Keratinocyte (primary cell): ENCODE measurements at regions not wholly inside any gene's neighbourhood (a gene's known extent, or its start where the extent isn't known, plus 50 kb on each side); places are given as distances from the start of the nearest gene placed in this dataset.

Experiments
- DNase-seq: peaks from one replicate; pipeline ENCODE4 v3.0.0-alpha.2; 2011; ENCODE audit warnings: low read depth, missing footprints, low spot score
- FAIRE-seq: peaks from 2 replicates; lab custom pipeline; 2011; peaks lifted over from hg19 to GRCh38; lab: Jason Lieb, UNC
- H2AFZ ChIP-seq: 2 replicates; pipeline ENCODE4 v1.6.0; 2012; ENCODE audit warnings: low read length, control low read depth, inconsistent platforms; ENCODE audit not compliant: control insufficient read depth
- H3K27ac ChIP-seq: 2 replicates; pipeline ENCODE4 v1.5.1; 2011; ENCODE audit warnings: low read length; ENCODE audit not compliant: control insufficient read depth, insufficient read depth
- H3K27me3 ChIP-seq: 3 replicates; pipeline ENCODE4 v1.6.0; 2011; ENCODE audit warnings: low read length; ENCODE audit not compliant: control insufficient read depth, insufficient read depth; ENCODE audit errors: extremely low read depth
- H3K36me3 ChIP-seq, 2 experiments: 2 replicates in 1 of 2; 3 replicates in 1 of 2; pipeline ENCODE4 v1.5.1; 2011; ENCODE audit warnings: low read length in 2 of 2, mild to moderate bottlenecking in 1 of 2; ENCODE audit not compliant: control insufficient read depth in 2 of 2, insufficient read depth in 2 of 2; ENCODE audit errors: extremely low read depth in 1 of 2
- H3K4me1 ChIP-seq: 3 replicates; pipeline ENCODE4 v1.5.1; 2011; ENCODE audit warnings: low read length; ENCODE audit not compliant: control insufficient read depth, insufficient read depth; ENCODE audit errors: extremely low read depth
- H3K4me2 ChIP-seq: 3 replicates; pipeline ENCODE4 v1.6.0; 2011; ENCODE audit warnings: low read depth, low read length; ENCODE audit not compliant: control insufficient read depth, insufficient read depth; ENCODE audit errors: extremely low read depth
- H3K4me3 ChIP-seq, 3 experiments: fragments of 200-600 bp in 1 of 3; sonication (generic) in 1 of 3; 2 replicates in 2 of 3; 3 replicates in 1 of 3; pipeline ENCODE4 v1.5.1; 2011 to 2016; ENCODE audit warnings: low read length in 3 of 3, mild to moderate bottlenecking in 3 of 3, control low read depth in 2 of 3, inconsistent platforms in 1 of 3, low read depth in 1 of 3, mixed read lengths in 1 of 3, mixed run types in 1 of 3, moderate library complexity in 1 of 3; ENCODE audit not compliant: control insufficient read depth in 2 of 3, insufficient read depth in 2 of 3; ENCODE audit errors: extremely low read depth in 1 of 3
- H3K79me2 ChIP-seq: 2 replicates; pipeline ENCODE4 v1.6.0; 2012; ENCODE audit warnings: low read length; ENCODE audit not compliant: control insufficient read depth, insufficient read depth
- H3K9ac ChIP-seq: 3 replicates; pipeline ENCODE4 v1.6.0; 2011; ENCODE audit warnings: low read length; ENCODE audit not compliant: control insufficient read depth, insufficient read depth; ENCODE audit errors: extremely low read depth
- H3K9me1 ChIP-seq: 3 replicates; pipeline ENCODE4 v1.6.0; 2011; ENCODE audit warnings: low read length; ENCODE audit not compliant: control insufficient read depth, insufficient read depth; ENCODE audit errors: extremely low read depth
- H3K9me3 ChIP-seq: 2 replicates; pipeline ENCODE4 v1.5.1; 2012; ENCODE audit warnings: low read depth, low read length; ENCODE audit not compliant: control insufficient read depth
- H4K20me1 ChIP-seq: 3 replicates; pipeline ENCODE4 v1.6.0; 2011; ENCODE audit warnings: low read length; ENCODE audit not compliant: control insufficient read depth, insufficient read depth; ENCODE audit errors: extremely low read depth
- CTCF ChIP-seq, 3 experiments: IDR thresholded peaks in 1 of 3; conservative IDR thresholded peaks in 1 of 3; optimal IDR thresholded peaks in 1 of 3; 2 replicates in 2 of 3; 3 replicates in 1 of 3; pipeline versions ENCODE3 to v1.5.1; 2011; ENCODE audit warnings: low read length in 3 of 3, mild to moderate bottlenecking in 3 of 3, moderate library complexity in 2 of 3, control low read depth in 1 of 3, inconsistent platforms in 1 of 3; ENCODE audit not compliant: insufficient read depth in 2 of 3; ENCODE audit errors: extremely low read depth in 1 of 3
- EZH2 ChIP-seq: IDR thresholded peaks from one replicate; pipeline ENCODE4 v1.6.1; 2012; ENCODE audit warnings: inconsistent platforms, mild to moderate bottlenecking, low read length, moderate library complexity
- dilution Hi-C: fragments of 300-500 bp; cut with MboI; formaldehyde crosslinking; loops from one replicate; pipeline ENCODE4 v1.7.0; 2020; ENCODE audit warnings: low sequenced_read_pairs; ENCODE audit not compliant: extremely low pct_ligation_motif_present

DNA sequence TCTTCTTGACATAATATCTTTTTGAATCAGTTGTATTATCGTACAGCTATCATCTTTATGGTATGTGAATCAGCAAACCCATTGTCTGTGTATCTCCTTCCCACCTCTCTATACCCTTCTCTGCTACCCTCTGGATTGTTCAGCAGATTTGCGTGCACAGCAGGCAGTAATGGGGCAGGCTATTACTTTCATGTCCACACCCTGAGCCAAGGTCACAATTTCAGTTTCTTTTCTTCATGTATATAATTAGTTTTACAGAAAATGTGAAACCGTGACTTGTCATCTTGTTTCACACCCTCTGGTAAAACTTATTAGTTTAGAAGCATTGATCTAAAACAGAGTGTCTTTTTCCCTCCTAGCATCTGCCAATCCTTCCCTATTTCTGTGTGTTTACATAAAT is 770.4 kb upstream of the SEMA6D start:
- Histone ChIP-seq H3K27me3 (no peaks in the 10 kb centered on the region), H3K9ac (no peak overlapping the region), H3K9me1 (no peaks in the 10 kb centered on the region), H2AFZ (no peak overlapping the region), H3K36me3 (no peaks in the 10 kb centered on the region), H3K9me3 (no peaks in the 10 kb centered on the region), H3K27ac (no peak overlapping the region), H3K4me3 (no peak overlapping the region), H3K4me2 (no peak overlapping the region), H4K20me1 (no peaks in the 10 kb centered on the region), H3K79me2 (no peaks in the 10 kb centered on the region), H3K4me1 (no peaks in the 10 kb centered on the region)
- DNase-seq (no peak), FAIRE-seq (no peak)
- dilution Hi-C loops: no loop called here
- TF ChIP-seq EZH2: no peak

DNA sequence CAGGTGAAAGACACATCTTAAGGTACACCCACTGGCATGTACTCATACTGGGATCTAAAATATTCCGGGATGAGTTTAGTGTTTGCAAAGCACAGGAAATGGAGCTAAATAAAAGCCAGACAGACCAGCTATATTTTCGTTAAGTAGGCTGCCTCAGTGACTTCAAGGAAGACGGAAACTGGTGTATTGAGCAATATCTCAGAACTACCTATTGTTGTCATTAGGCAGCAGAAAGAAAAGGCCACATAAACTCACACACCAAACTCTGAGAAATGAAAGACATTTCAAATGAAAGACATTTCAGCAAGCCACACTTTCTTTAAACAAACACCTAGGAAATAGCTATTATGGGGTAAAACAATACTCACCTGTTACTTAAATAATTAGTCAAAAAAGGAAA is 761.7 kb upstream of the SEMA6D start:
- Histone ChIP-seq H3K9ac (no peak overlapping the region), H3K36me3 (no peaks in the 10 kb centered on the region), H3K4me1 (no peaks in the 10 kb centered on the region), H3K4me2 (no peak overlapping the region), H3K27me3 (no peaks in the 10 kb centered on the region), H3K4me3 (no peak overlapping the region), H3K79me2 (no peaks in the 10 kb centered on the region), H3K9me3 (no peaks in the 10 kb centered on the region), H3K9me1 (no peaks in the 10 kb centered on the region), H4K20me1 (no peaks in the 10 kb centered on the region), H3K27ac (no peak overlapping the region), H2AFZ (no peak overlapping the region)
- DNase-seq (no peak), FAIRE-seq (no peak)
- dilution Hi-C loops: no loop called here
- TF ChIP-seq CTCF (optimal IDR thresholded peaks at IDR 0.05 in 1 of 3, IDR thresholded peaks at IDR 0.05 in 1 of 3, conservative IDR thresholded peaks at IDR 0.05 in 1 of 3; ENCODE audit: extremely low read depth in 1 of 3, insufficient read depth in 2 of 3, low read length in 3 of 3) (no peak), EZH2 (no peak)

GRCh38 chr15:46956456-46956855 is 760.8 kb upstream of the SEMA6D start:
- no peak for TF ChIP-seq CTCF (optimal IDR thresholded peaks at IDR 0.05 in 1 of 3, IDR thresholded peaks at IDR 0.05 in 1 of 3, conservative IDR thresholded peaks at IDR 0.05 in 1 of 3; ENCODE audit: extremely low read depth in 1 of 3, insufficient read depth in 2 of 3, low read length in 3 of 3)
- TF ChIP-seq EZH2: no peak
- H3K9ac ChIP-seq: no peak overlapping the region
- H3K9me1 ChIP-seq: no peaks in the 10 kb centered on the region
- no peak overlapping the region for H3K27ac ChIP-seq
- H3K4me1 ChIP-seq: no peaks in the 10 kb centered on the region
- dilution Hi-C loops: no loop called here
- no peaks in the 10 kb centered on the region for H3K36me3 ChIP-seq
- H3K9me3 ChIP-seq: no peaks in the 10 kb centered on the region
- H3K4me2 ChIP-seq: no peak overlapping the region
- no peak overlapping the region for H2AFZ ChIP-seq
- no peaks in the 10 kb centered on the region for H4K20me1 ChIP-seq
- H3K79me2 ChIP-seq: no peaks in the 10 kb centered on the region
- no peak overlapping the region for H3K4me3 ChIP-seq
- H3K27me3 ChIP-seq: no peaks in the 10 kb centered on the region
- DNase-seq: no peak
- no peak for FAIRE-seq
